ENCODE measurements at regions not wholly inside any gene's neighbourhood (a gene's known extent, or its start where the extent isn't known, plus 50 kb on each side); places are given as distances from the start of the nearest gene placed in this dataset.

DNA sequence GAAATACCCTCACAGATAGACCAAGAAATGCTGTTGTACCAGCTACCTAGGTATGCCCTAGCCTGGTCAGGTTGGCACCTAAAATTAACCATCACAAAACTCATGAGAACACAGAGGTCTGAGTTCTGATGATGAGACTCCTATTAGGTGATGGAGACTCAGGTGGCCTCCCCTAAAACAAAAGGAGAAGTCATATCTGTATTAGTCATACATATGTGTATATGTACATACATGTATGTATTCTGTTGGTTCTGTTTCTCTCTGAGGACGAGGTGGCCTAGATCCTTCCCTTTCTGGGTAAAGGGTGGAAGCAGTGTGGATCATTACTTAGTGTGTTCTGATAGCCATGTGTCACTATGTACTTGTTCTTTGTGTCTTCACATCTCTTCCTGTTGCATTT, 207.2 kb upstream of the PRSS1 start:
- TF ChIP-seq CBFB (CRISPR knock-in tag; IDR thresholded peaks at IDR 0.05; ENCODE audit: low read depth) (no peak), TCF7 (CRISPR knock-in tag; IDR thresholded peaks at IDR 0.05; ENCODE audit: low read depth) (no peak), FOXP1 (CRISPR knock-in tag; IDR thresholded peaks at IDR 0.05; ENCODE audit: borderline replicate concordance) (no peak), ETV6 (CRISPR knock-in tag; IDR thresholded peaks at IDR 0.05) (no peak), NR3C1 (CRISPR knock-in tag; conservative IDR thresholded peaks at IDR 0.05; ENCODE audit: low read depth) (no peak), JAZF1 (CRISPR knock-in tag; IDR thresholded peaks at IDR 0.05) (no peak)
- TF ChIP-seq, protein P1, sequence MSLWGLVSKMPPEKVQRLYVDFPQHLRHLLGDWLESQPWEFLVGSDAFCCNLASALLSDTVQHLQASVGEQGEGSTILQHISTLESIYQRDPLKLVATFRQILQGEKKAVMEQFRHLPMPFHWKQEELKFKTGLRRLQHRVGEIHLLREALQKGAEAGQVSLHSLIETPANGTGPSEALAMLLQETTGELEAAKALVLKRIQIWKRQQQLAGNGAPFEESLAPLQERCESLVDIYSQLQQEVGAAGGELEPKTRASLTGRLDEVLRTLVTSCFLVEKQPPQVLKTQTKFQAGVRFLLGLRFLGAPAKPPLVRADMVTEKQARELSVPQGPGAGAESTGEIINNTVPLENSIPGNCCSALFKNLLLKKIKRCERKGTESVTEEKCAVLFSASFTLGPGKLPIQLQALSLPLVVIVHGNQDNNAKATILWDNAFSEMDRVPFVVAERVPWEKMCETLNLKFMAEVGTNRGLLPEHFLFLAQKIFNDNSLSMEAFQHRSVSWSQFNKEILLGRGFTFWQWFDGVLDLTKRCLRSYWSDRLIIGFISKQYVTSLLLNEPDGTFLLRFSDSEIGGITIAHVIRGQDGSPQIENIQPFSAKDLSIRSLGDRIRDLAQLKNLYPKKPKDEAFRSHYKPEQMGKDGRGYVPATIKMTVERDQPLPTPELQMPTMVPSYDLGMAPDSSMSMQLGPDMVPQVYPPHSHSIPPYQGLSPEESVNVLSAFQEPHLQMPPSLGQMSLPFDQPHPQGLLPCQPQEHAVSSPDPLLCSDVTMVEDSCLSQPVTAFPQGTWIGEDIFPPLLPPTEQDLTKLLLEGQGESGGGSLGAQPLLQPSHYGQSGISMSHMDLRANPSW (CRISPR knock-in tag; conservative IDR thresholded peaks at IDR 0.05; ENCODE audit: low read depth) = no peak
- TF ChIP-seq, protein P2, sequence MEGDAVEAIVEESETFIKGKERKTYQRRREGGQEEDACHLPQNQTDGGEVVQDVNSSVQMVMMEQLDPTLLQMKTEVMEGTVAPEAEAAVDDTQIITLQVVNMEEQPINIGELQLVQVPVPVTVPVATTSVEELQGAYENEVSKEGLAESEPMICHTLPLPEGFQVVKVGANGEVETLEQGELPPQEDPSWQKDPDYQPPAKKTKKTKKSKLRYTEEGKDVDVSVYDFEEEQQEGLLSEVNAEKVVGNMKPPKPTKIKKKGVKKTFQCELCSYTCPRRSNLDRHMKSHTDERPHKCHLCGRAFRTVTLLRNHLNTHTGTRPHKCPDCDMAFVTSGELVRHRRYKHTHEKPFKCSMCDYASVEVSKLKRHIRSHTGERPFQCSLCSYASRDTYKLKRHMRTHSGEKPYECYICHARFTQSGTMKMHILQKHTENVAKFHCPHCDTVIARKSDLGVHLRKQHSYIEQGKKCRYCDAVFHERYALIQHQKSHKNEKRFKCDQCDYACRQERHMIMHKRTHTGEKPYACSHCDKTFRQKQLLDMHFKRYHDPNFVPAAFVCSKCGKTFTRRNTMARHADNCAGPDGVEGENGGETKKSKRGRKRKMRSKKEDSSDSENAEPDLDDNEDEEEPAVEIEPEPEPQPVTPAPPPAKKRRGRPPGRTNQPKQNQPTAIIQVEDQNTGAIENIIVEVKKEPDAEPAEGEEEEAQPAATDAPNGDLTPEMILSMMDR (IDR thresholded peaks at IDR 0.05) = no peak
- TF ChIP-seq, protein P3, sequence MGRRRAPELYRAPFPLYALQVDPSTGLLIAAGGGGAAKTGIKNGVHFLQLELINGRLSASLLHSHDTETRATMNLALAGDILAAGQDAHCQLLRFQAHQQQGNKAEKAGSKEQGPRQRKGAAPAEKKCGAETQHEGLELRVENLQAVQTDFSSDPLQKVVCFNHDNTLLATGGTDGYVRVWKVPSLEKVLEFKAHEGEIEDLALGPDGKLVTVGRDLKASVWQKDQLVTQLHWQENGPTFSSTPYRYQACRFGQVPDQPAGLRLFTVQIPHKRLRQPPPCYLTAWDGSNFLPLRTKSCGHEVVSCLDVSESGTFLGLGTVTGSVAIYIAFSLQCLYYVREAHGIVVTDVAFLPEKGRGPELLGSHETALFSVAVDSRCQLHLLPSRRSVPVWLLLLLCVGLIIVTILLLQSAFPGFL (CRISPR knock-in tag; IDR thresholded peaks at IDR 0.05; ENCODE audit: borderline replicate concordance) = no peak
- TF ChIP-seq, protein P4, sequence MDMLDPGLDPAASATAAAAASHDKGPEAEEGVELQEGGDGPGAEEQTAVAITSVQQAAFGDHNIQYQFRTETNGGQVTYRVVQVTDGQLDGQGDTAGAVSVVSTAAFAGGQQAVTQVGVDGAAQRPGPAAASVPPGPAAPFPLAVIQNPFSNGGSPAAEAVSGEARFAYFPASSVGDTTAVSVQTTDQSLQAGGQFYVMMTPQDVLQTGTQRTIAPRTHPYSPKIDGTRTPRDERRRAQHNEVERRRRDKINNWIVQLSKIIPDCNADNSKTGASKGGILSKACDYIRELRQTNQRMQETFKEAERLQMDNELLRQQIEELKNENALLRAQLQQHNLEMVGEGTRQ (CRISPR knock-in tag; IDR thresholded peaks at IDR 0.05) = no peak
- TF ChIP-seq, protein P5, sequence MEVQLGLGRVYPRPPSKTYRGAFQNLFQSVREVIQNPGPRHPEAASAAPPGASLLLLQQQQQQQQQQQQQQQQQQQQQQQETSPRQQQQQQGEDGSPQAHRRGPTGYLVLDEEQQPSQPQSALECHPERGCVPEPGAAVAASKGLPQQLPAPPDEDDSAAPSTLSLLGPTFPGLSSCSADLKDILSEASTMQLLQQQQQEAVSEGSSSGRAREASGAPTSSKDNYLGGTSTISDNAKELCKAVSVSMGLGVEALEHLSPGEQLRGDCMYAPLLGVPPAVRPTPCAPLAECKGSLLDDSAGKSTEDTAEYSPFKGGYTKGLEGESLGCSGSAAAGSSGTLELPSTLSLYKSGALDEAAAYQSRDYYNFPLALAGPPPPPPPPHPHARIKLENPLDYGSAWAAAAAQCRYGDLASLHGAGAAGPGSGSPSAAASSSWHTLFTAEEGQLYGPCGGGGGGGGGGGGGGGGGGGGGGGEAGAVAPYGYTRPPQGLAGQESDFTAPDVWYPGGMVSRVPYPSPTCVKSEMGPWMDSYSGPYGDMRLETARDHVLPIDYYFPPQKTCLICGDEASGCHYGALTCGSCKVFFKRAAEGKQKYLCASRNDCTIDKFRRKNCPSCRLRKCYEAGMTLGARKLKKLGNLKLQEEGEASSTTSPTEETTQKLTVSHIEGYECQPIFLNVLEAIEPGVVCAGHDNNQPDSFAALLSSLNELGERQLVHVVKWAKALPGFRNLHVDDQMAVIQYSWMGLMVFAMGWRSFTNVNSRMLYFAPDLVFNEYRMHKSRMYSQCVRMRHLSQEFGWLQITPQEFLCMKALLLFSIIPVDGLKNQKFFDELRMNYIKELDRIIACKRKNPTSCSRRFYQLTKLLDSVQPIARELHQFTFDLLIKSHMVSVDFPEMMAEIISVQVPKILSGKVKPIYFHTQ (CRISPR knock-in tag; IDR thresholded peaks at IDR 0.05) = no peak
